ENCODE measurements at regions not wholly inside any gene's neighbourhood (a gene's known extent, or its start where the extent isn't known, plus 50 kb on each side); places are given as distances from the start of the nearest gene placed in this dataset.

GRCh38 chr19:27691991-27692390, 1521.0 kb downstream of the UQCRFS1 start:
- H3K4me1 ChIP-seq (ENCODE audit: insufficient read depth): no peaks in the 10 kb centered on the region
- H3K27ac ChIP-seq: no peak overlapping the region
- H3K36me3 ChIP-seq: no peaks in the 10 kb centered on the region
- intact Hi-C loops (cut with DNase I): no loop called here
- DNase-seq: no peak
- no peak overlapping the region for H3K4me3 ChIP-seq
- TF ChIP-seq POLR2A (IDR thresholded peaks at IDR 0.05) (no peak), CTCF (IDR thresholded peaks at IDR 0.05) (no peak), EP300 (IDR thresholded peaks at IDR 0.05) (no peak)
- H3K9me3 ChIP-seq: no peaks in the 10 kb centered on the region
- 57 to 60% (median 58%) methylated on average over 4 of the region's 4 CpGs for WGBS, 3 donors
- no peaks in the 10 kb centered on the region for H3K27me3 ChIP-seq

GRCh38 chr19:27689734-27690241, 1523.2 kb downstream of the UQCRFS1 start:
- 43 to 55% (median 46%) methylated on average over 4 of the region's 4 CpGs for WGBS, 3 donors
- Histone ChIP-seq H3K27ac (no peak overlapping the region), H3K4me1 (ENCODE audit: insufficient read depth) (no peaks in the 10 kb centered on the region), H3K4me3 (no peak overlapping the region), H3K9me3 (no peaks in the 10 kb centered on the region), H3K36me3 (no peaks in the 10 kb centered on the region), H3K27me3 (no peaks in the 10 kb centered on the region)
- no peak for TF ChIP-seq EP300 (IDR thresholded peaks at IDR 0.05)
- no peak for TF ChIP-seq CTCF (IDR thresholded peaks at IDR 0.05)
- TF ChIP-seq POLR2A (IDR thresholded peaks at IDR 0.05): no peak
- no peak for DNase-seq
- intact Hi-C loops (cut with DNase I): no loop called here

DNA sequence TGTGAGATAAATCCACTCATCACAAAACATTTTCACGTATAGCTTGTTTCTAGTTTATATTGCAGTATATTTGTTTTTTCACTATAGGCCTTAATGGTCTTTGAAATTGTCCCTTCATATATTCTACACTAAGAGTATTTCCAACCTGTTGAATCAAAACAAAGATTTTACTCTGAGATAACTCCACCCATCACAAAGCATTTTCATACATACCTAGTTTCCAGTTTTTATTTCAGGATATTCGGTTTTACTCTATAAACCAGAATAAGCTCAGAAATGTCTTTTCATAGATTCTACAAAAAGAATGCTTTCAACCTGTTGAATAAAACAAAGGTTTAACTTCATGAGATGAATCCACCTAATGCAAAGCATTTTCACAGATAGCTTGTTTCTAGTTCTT, 1528.7 kb downstream of the UQCRFS1 start:
- no peak for TF ChIP-seq EP300 (IDR thresholded peaks at IDR 0.05)
- TF ChIP-seq POLR2A (IDR thresholded peaks at IDR 0.05): no peak
- TF ChIP-seq CTCF (IDR thresholded peaks at IDR 0.05): no peak
- no peaks in the 10 kb centered on the region for H3K4me1 ChIP-seq (ENCODE audit: insufficient read depth)
- H3K27me3 ChIP-seq: no peaks in the 10 kb centered on the region
- no peak overlapping the region for H3K4me3 ChIP-seq
- no peaks in the 10 kb centered on the region for H3K9me3 ChIP-seq
- no peak for DNase-seq
- WGBS, 3 donors: 85 to 90% (median 88%) methylated on average over 2 of the region's 2 CpGs
- no peaks in the 10 kb centered on the region for H3K36me3 ChIP-seq
- H3K27ac ChIP-seq: no peak overlapping the region
- intact Hi-C loops (cut with DNase I): no loop called here

GRCh38 chr19:27681972-27682371, 1531.0 kb downstream of the UQCRFS1 start:
- H3K9me3 ChIP-seq: no peaks in the 10 kb centered on the region
- intact Hi-C loops (cut with DNase I): no loop called here
- no peak for TF ChIP-seq CTCF (IDR thresholded peaks at IDR 0.05)
- no peak for TF ChIP-seq EP300 (IDR thresholded peaks at IDR 0.05)
- TF ChIP-seq POLR2A (IDR thresholded peaks at IDR 0.05): no peak
- H3K4me3 ChIP-seq: no peak overlapping the region
- DNase-seq: no peak
- no peaks in the 10 kb centered on the region for H3K4me1 ChIP-seq (ENCODE audit: insufficient read depth)
- WGBS, 3 donors: 60 to 64% (median 64%) methylated on average over 3 of the region's 3 CpGs
- H3K27ac ChIP-seq: no peak overlapping the region
- H3K27me3 ChIP-seq: no peaks in the 10 kb centered on the region
- no peaks in the 10 kb centered on the region for H3K36me3 ChIP-seq
